ENCODE measurements at regions not wholly inside any gene's neighbourhood (a gene's known extent, or its start where the extent isn't known, plus 50 kb on each side); places are given as distances from the start of the nearest gene placed in this dataset.

GRCh38 chr11:116563028-116563711 is 209.6 kb downstream of the BUD13 start:
- TF ChIP-seq CTCF (IDR thresholded peaks at IDR 0.05; ENCODE audit: low read depth, low read length) (no peak), EZH2phosphoT487 (IDR thresholded peaks at IDR 0.05; ENCODE audit: low read depth) (no peak)

Data from OCI-LY3 (cell line).